DMS 273 (cell line): ENCODE measurements at regions not wholly inside any gene's neighbourhood (a gene's known extent, or its start where the extent isn't known, plus 50 kb on each side); places are given as distances from the start of the nearest gene placed in this dataset.

ENCODE experiments used
- DNase-seq: peaks from one replicate; lab custom pipeline; 2025; ENCODE audit not compliant: unreplicated experiment; lab: John Stamatoyannopoulos, UW

DNA sequence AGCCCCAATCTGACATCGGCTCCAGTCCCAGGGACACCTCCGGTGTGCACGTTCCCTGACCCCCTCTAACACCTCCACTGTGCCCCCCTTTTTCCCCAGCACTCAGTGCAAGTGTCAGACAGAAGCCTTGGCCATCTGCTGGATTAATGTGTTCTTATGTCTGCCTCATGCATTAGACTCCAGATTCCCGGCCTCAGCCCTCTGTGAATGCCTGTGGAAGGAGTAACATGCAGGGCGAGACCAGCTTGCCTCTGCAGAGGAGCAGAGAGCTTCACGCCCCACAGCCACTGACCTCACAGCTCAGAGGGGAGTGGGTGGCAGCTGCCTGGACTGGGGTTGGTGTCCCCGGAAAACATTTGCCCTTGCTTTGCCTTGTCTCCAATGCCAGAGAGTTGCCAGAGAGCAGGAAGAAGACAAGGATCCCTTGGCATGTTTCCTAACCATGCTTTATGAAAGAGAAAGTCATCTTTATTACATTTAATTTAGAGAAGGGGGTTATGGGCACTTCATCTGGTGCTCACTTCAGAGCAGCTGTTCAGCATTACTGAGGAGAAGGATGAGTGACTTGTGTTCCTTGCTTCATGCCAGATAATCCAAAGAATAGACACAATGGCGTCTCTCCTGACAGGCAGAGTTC is 91.6 kb upstream of the CXCL12 start:
- DNase-seq = peak; percentile 28

DNA sequence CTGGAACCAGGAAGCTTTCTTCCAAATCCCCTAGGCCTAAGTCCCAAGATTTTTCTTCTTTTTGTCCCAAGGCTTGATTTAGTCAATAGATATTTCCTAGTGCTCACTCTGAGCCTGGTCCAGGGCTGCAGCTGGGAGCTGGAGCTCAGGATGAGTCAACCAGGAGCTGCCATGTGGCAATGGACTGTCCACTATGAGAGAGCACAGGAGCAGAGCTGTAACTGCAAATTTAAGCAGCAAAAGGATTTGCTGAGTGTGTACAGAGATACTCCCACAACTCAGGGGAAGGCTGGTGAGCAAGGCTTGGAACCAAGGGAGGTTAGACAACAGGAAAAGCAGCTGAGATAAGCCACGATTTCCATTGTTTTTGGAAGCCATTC is 92.1 kb upstream of the CXCL12 start:
- no peak for DNase-seq

DNA sequence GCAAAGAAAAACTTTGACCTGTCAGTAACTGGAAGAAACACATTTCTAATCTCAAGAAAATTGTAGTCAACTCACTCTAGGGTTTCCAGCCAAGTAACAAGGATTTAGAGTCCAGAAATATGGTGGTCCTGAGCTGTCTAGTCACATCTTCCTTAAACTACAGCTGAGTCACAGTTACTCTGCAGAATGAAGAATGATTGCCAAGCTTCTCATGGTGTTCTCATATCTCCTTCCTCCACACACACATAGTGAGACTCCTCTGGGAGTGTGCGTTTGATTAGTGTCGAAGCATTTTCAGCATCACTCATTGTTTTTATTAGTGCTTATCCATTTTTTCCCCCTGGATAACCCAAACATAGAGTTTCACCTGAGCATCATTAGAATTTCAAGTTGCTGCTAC is 93.1 kb upstream of the CXCL12 start:
- no peak for DNase-seq

DNA sequence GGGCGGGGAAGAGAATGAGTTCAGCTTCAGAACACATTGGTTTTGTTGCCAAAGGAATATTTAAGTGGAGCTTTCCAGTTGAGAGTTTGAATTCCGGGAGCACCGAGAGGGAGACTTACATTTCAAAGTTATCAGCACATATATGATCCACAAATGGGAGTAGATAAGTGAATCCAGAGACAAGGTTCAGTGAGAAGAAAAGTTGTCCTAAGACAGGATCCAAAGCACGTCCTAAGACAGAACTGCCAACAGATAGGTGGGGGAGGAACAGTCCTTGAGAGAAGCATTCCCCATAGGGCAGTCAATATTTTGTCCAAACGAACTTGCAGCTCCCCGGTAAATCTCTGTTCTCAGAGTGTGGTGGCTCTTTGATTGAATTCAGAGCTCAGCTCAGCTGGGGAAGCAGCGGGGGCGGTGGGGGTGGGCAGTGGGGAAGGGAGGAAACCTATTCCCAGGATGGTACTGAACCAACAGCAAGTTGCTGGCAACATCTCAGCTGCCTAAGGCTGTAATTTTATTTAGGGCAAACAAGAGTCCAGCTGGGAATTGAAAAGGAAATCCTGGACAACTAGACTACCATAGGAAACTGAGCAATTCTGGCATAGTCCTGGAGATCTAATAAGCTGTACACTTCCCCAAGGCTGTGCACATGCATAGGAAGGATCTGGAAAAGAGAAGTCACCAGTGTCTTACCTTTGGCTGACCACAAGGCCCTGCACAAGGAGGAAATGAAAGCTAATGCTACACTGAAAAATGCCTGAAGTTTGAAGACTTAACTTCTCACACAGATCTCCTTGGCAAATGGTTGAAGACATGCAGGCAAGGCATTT is 94.2 kb upstream of the CXCL12 start:
- DNase-seq = no peak

DNA sequence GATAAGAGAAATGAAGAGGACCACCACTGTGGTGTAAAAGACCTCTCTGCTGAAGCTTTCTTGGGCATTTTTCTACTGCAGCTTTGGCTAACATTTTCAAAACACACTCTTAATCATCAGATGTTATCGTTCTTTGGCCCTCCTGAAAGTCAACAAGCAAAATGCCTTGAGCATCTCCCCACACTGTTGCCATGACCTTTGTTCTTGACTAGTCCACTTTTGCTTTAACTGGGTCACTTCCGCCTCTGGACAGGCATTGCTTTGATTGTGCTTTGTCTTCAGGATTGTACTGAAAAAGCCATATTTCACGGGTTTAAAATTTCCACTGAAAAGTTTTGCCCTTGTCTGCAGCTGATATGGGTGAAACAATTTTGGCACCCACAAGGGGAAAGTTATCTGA is 107.8 kb upstream of the CXCL12 start:
- DNase-seq = no peak

DNA sequence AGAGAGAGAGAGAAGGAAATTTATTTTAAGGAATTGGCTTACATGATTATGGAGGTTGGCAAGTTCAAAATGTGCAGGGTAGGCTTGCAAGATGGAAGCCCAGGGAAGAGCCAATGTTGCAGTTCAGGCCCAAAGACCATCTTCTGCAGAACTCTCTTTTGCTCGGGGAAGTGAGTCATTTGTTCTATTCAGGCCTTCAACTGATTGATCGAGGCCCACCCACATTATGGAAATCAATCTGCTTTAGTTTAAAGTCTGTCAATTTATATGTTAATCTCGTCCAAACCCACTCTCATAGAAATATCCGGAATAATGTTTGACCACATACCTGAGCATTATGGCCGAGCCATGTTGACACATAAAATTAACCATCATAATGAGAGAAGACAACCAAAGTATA is 113.3 kb upstream of the CXCL12 start:
- DNase-seq = no peak

DNA sequence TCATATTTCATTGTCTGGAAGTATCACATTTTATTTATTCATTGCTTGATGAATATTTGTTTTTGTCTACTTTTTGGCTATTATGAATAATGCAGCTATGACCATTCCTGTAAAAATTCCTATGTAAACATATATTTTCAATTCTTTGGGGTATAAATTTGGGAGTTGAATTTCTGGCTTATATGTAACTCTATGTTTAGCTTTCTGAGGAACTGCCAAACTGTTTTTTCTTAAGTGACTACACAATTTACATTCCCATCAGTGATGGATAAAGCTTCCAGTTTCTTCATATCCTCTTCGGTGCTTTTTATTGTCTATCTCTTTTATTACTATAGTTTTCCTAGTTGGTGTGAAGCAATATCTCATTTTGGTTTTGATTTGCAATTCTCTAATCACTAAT is 115.6 kb upstream of the CXCL12 start:
- no peak for DNase-seq

DNA sequence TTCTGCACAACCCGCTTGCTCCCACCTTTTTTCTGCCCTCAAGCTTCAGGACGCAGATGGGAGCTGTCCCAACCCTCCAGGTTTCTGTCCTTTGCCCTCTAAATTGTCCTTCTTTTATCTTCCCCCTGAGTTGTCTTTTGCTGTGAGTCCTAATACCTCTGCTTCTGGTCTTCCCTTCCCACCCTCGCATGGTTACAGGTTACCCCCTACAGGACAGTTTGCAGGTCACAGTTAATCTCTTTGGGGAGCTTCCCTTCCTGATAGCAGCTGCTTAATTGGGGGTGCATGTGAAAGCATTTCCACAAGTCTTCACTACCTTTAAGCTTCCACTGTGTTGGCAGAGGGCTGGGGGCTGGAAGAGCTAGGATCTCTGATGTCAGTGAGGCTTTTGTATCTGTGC is 121.5 kb upstream of the CXCL12 start:
- DNase-seq = no peak

DNA sequence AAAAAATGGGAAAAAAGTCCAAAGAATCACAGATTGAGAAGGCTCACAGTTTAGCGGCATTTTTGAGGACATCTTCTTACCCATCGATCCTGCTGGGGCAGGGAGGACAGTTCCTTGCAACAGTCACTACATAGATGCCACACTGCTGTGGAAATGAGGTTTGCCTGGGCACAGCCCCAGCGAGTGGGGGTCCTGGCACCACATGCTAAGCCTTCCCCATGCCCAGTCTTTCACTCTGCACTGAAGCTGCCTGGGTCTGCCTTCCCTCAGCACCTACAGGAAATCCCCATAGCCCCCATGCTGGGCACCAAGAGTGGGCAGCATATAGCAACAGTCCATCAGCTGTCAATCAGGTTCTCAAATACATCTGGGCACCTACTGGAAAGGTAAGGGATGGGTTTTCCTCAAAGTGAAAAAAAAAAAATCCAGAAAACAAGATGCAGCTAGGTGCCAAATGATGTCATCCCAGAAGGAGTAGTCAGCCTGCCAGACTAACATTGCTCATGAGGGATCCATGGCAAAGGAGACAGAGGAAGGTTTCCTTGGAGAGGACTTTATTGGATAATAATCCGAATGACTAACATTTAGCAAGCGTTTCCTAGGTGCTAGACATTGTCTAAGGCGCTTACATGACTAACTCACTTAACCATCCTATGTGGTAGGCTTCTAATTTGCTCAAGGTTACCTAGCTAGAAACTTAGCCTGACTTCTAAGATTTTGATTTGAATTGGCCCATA is 125.7 kb upstream of the CXCL12 start:
- DNase-seq = no peak

DNA sequence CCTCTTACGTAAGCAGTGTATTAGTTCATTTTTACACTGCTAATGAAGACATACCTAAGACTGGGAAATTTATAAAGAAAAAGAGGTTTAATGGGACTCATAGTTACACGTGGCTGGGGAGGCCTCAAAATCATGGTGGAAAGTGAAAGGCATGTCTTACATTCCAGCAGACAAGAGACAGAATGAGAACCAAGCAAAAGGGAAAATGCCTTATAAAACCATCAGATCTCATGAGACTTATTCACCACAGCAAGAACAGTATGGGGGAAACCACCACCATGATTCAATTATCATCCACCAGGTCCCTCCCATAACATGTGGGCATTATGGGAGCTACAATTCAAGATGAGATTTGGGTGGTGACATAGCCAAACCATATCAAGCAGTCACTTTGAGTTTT is 126.3 kb upstream of the CXCL12 start:
- DNase-seq = no peak

DNA sequence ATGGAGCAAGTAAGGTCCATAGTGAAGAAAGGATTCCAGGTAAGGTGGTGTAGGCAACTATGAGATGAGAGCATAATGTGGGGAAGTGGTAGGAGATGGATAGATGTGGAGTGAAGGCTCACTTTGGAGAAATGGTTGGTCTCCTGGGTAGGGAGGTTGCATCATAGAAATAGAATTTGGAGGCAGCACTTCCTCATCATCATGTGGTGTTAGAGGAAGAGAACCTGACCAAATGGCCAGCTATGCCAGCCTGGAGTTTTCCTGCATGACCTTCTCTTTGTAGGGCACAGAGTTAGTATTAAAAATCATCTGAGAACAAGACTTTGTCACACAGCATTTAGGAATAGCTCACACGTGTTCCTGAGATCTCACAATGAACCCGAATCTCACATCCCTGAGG is 126.7 kb upstream of the CXCL12 start:
- no peak for DNase-seq

DNA sequence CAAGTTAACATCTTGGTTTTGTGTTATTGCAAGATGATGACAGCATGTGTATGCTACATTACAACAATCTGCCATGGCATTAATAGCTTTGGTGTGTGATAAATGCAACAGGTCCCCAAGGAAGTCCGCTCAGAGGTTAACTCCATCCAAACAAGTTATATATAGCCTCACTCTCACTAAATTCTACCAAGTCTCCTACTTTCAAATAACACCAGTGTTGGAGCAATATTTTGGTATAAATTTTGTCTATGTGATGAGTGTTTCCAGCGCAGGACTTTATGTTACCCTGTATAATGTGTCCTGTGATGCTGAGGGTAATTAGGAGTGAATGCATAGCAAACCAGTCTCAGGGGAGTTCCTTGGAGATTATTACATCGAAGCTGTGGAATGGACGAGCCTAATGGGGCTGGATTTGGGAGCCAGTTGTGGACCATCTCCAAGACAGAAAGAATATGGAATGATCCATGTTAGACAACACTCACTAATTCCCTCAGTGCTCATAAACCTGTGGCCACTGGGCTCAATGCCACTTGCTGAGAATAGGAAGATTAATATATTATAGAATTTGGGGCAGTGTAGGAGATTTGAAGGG is 127.6 kb upstream of the CXCL12 start:
- DNase-seq = peak; percentile 73

DNA sequence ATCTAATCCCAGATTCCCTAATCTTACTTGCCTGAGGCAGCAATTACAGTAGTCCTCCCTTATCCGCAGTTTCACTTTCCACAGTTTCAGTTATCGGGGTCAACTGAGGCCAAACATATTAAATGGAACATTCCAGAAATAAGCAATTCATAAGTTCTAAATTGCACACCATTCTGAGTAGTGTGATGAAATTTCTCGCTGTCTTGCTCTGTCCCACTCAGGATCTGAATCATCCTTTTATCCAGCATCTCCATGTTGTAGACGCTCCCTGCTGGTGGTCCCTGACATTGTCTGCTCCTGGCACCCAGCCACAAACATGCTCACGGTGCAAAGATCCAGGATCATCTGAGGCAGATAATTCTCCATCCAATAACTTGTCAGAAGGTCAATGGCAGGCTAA is 128.7 kb upstream of the CXCL12 start:
- no peak for DNase-seq

DNA sequence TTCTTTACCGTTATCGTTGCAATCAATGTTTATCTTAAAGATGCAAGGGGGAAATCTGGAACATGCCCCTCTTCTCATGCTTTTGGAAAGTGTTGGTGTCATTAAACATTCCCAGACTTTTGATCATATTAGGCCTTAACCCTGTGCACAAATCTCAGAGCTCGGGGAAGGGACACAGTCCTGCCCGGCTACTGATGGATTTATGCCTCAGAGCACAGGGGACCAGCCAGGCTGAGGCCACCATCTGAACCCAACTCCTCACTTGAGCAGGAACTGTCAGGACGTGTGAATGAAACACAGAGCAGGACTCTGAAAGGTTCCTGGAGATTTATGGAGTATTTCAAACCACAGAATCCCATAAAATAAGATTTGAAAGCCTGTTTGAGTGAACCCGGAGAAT is 132.0 kb upstream of the CXCL12 start:
- no peak for DNase-seq

DNA sequence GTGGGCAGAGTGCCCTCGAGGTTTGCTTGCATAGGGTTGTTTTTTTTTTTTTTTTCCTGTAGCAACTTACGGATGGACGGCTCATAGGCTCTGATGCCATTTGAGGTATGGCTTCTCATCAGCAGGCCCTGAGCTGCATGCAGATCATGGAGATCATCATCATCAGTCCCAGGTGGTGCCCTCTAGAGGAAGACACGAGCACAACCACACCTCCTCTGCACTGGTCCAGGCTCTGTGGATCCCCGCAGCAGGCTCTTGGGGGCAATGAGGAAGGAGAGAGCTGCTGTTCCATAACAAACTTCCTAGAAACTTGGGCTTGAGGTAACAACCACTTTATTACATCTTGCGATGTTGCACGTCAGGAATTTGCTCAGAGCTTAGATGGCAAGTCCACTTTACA is 132.7 kb upstream of the CXCL12 start:
- peak; percentile 28 for DNase-seq

DNA sequence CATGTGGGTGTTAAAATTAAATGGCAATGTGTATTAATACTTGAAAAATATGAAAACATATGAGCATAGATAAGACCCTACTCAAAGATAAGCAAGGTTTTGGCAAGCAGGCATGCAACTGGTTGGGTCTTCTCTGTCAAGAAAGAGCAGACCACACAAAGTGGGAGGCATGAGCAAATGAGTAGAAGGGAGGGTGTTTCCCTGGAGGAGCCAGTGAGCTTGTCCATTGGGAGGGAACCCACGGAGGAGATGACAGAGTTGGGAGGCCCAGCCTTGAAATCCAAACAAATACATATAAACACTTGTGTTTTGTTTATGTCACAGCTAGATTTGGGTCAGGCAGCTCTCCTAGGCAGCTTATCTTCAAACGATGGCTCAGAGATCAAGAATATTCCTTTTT is 134.5 kb upstream of the CXCL12 start:
- no peak for DNase-seq

DNA sequence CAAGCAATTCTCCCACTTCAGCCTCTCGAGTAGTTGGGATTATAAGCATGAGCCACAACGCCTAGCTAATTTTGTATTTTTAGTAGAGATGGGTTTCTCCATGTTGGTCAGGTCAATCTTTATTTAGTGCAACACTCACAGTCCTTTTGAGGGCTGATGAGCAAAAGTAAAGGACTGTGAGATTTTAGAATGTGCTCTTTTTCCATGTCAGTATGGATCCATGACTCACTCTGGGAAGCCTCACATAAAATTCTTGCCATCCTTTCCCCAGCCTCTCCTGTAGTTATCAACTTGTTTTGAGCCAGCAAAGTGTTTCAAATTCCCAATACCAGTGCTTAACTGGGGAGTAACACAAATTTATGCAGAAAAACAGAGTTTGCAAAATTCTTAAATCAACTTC is 135.8 kb upstream of the CXCL12 start:
- no peak for DNase-seq

DNA sequence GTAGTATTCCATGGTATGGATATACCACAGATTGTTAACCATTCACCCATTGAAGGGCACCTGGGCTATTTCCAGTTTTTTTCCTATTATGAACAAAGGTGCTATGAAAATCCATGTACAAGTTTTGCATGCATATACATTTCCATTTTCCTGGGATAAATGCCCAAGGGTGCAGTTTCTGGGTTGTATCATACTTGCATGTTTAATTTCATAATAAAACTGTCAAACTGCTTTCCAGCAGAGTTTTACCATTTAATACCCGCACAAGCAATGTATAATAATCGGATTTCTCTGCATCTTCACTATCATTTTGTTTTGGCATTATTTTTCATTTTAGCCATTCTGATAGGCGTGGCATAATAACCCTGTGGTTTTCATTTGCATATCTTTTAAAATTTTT is 154.3 kb upstream of the CXCL12 start:
- no peak for DNase-seq

DNA sequence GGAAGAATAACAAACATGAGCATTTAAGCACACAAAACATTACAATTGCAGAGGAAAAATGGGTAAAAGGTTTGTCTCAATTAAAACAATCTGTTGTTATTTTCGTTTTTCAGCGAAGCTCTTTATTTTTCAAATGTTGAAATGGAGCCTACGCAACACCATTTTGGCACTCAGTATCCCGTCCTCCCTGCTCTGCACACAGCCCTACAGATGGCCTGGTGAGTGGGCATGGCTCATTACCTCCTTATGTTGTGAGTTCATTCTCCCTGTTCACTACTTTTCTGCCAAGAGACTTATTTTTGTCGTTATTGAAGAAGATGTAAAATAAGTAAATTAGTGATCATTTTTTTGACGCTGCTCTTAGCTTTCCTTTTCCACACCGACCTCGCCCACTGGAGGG is 167.8 kb upstream of the CXCL12 start:
- peak; percentile 3 for DNase-seq

DNA sequence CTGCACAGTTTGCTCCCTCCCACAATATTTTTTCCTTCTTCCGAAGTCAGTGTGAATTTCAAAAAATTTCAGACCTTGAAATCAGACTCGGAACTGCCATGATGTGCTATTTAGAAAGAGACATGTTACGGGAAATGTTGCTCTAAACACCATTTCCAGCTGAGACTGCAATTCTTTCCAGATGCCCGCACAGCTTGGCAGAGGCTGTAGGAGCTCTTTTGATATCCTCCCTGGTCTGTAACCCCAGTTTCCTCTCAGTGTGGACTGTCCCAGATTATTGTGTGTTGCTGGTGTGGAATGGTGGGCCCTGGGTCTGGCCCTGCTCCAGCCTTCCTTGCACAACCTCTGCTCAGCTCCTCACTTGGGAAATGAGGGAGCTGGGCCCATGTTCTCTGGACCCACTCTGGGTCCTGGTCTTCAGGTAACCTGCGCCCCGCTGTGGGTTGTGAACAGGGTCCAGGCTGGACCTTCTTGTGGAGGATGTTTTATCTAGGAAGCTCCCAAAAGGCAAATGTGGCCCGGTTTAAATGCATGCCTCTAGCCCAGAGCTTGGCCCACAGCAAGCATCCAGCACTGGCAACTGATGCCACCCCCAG is 172.8 kb upstream of the CXCL12 start:
- DNase-seq = no peak

DNA sequence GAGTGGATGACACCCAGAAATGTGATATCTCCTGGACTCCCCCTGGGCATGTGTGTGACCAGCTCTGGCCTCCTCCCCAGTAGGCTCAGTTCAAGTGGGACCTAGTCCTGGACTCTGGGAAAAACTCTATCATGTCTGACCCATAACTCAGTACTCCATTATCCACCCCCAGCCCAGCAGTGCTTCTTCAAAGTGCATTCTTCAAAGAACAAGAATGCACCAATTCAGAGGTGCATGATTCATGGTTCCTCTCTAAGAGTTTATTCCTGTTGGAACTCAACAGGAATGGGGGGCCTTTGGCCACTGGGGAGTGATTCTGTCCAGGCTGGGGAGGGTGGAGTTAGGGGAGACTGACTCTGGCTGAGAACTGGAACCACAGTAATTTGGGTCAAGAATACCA is 173.6 kb upstream of the CXCL12 start:
- DNase-seq = no peak
